Activated CD4-positive, alpha-beta T cell treated with anti-CD3 and anti-CD28 coated beads, Interleukin-2, amount 10 ng/mL, durations not matched to agents 24 days and 14 days (primary cell): ENCODE measurements at regions not wholly inside any gene's neighbourhood (a gene's known extent, or its start where the extent isn't known, plus 50 kb on each side); places are given as distances from the start of the nearest gene placed in this dataset.
"Not testable (repeated sequence)": the region's sequence is repeated elsewhere in the genome, so short reads cannot be mapped to it uniquely, and the experiment has no call there.

ENCODE experiments used
- DNase-seq: peaks from one replicate; pipeline ENCODE4 v3.0.0; 2022
- H3K27ac Mint-ChIP-seq: one replicate; pipeline ENCODE4 v1.8.0; 2022; ENCODE audit warnings: mild to moderate bottlenecking, mixed read lengths
- H3K27me3 Mint-ChIP-seq: one replicate; pipeline ENCODE4 v1.8.0; 2022; ENCODE audit warnings: mixed read lengths
- H3K36me3 Mint-ChIP-seq: one replicate; pipeline ENCODE4 v1.8.0; 2022; ENCODE audit warnings: low read depth, mild to moderate bottlenecking, mixed read lengths
- H3K4me1 Mint-ChIP-seq: one replicate; pipeline ENCODE4 v1.8.0; 2021; ENCODE audit warnings: mixed read lengths
- H3K4me3 Mint-ChIP-seq: one replicate; pipeline ENCODE4 v1.8.0; 2022; ENCODE audit warnings: mild to moderate bottlenecking, moderate library complexity, mixed read lengths
- H3K9me3 Mint-ChIP-seq: one replicate; pipeline ENCODE4 v1.8.0; 2021; ENCODE audit warnings: mixed read lengths
- intact Hi-C: fragments of 100-400 bp; cut with micrococcal nuclease; formaldehyde crosslinking; loops from one replicate; pipeline ENCODE4 v1.15.1; 2023

DNA sequence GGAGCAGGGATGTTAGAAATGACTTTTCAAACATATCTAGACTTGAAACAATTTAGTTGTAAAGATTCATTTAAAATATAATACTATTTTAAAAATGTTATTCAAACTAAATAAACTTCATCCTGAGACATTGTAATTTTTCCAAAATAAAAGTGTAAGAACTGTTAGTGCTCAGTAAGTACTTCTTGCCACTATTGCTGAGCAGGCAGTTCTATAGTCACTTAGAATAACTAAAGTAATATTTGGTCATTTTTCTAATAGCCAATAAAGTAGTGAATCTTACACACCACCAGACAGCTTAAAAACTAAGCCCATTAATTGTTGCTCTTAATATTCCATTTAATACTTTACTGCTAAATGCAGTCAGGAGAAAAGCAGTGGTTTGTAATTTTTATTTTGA lies 1120.0 kb upstream of the CDH10 start:
- intact Hi-C loops, result no loop called here
- no peak overlapping the region for H3K4me3 Mint-ChIP-seq
- no peak overlapping the region for H3K27ac Mint-ChIP-seq

GRCh38 chr5:25763781-25764180 lies 1119.0 kb upstream of the CDH10 start:
- H3K4me3 Mint-ChIP-seq, result no peak overlapping the region
- DNase-seq, result no peak
- no peaks in the 10 kb centered on the region for H3K36me3 Mint-ChIP-seq
- no peak overlapping the region for H3K27ac Mint-ChIP-seq
- intact Hi-C loops, result no loop called here
- no peaks in the 10 kb centered on the region for H3K9me3 Mint-ChIP-seq
- no peaks in the 10 kb centered on the region for H3K27me3 Mint-ChIP-seq
- H3K4me1 Mint-ChIP-seq, result no peaks in the 10 kb centered on the region

More for the DNA sequence above, 1120.0 kb upstream of the CDH10 start:
- Mint-ChIP-seq H3K27me3 (no peaks in the 10 kb centered on the region), H3K4me1 (no peaks in the 10 kb centered on the region), H3K36me3 (no peaks in the 10 kb centered on the region), H3K9me3 (no peaks in the 10 kb centered on the region)
- DNase-seq, result no peak

DNA sequence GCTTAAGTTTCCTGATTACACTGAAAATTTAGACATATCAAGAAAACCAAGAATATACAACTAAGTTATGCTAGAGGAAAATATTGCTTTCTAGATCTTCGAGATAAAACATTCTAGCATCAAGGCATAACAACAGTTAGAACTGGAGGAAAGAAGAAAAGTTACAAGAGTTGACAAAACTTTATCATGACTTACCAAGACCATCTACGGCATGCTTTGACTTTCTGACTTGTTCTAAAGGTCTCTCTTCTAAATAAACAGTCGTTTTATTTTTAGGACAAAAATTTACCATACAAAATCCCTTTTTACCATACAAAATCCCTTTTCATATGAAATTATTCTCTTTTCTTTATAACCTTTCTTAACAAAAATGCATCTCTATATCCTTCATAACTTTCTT lies 1110.1 kb upstream of the CDH10 start:
- no peaks in the 10 kb centered on the region for H3K4me1 Mint-ChIP-seq
- H3K4me3 Mint-ChIP-seq, result no peak overlapping the region
- peaks cover 25% of the 10 kb centered on the region for H3K9me3 Mint-ChIP-seq
- no peak for DNase-seq
- H3K27me3 Mint-ChIP-seq, result no peaks in the 10 kb centered on the region
- intact Hi-C loops, result no loop called here
- H3K27ac Mint-ChIP-seq, result no peak overlapping the region
- H3K36me3 Mint-ChIP-seq, result no peaks in the 10 kb centered on the region

- no peak overlapping the region for H3K27ac Mint-ChIP-seq
- no peaks in the 10 kb centered on the region for H3K4me1 Mint-ChIP-seq
- intact Hi-C loops, result no loop called here
- H3K27me3 Mint-ChIP-seq, result no peaks in the 10 kb centered on the region
- peaks cover 12% of the 10 kb centered on the region for H3K9me3 Mint-ChIP-seq
- no peak overlapping the region for H3K4me3 Mint-ChIP-seq
- H3K36me3 Mint-ChIP-seq, result no peaks in the 10 kb centered on the region
- DNase-seq, result no peak
These were observed 1100.1 kb upstream of the CDH10 start for GRCh38 chr5:25744908-25745307.

DNA sequence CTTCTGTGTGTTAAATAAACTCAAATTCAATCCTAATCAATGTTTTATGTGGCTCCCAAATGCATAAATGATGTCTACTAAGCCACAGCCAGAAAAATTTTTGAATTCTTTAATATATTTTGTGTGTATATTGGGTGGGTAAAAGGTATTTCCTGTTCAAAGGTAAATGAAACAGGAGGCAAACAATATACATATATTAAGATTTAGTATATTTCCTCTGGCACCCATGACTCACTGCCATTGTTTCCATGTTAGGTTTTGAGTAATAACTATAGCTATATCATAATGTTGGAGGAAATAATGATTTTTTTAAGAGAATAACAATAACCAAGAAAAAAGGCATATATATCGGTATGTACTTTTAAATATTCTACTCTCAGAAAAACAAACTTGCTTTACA lies 1071.9 kb upstream of the CDH10 start:
- Mint-ChIP-seq H3K27ac (no peak overlapping the region), H3K36me3 (no peaks in the 10 kb centered on the region), H3K27me3 (no peaks in the 10 kb centered on the region), H3K4me3 (no peak overlapping the region), H3K4me1 (no peaks in the 10 kb centered on the region), H3K9me3 (no peaks in the 10 kb centered on the region)
- intact Hi-C loops, result no loop called here
- no peak for DNase-seq

GRCh38 chr5:25713259-25713658 lies 1068.5 kb upstream of the CDH10 start:
- DNase-seq, result no peak
- Mint-ChIP-seq H3K9me3 (peaks cover 3% of the 10 kb centered on the region), H3K4me3 (no peak overlapping the region), H3K36me3 (no peaks in the 10 kb centered on the region), H3K27me3 (no peaks in the 10 kb centered on the region), H3K27ac (no peak overlapping the region), H3K4me1 (no peaks in the 10 kb centered on the region)
- intact Hi-C loops, result no loop called here

DNA sequence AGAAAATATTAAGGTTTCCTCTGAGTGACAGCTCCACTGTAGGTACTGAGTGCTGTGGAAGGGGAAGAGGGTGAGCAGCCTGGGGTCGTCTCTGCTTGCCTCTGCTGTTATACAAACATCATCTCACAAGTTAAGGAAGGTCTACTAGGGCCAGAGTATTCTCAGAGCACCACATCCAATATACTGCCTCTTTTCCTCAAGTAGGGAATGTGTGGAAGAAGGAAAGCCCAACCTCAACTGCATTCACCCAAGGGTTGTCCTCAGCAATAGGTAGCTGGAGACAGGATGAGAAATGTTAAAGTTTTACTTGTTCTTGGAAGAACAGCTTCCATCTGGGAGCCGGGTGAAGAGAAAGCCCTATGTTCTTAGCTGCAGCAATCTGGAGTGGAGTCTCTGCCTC lies 1062.3 kb upstream of the CDH10 start:
- Mint-ChIP-seq H3K4me3 (no peak overlapping the region), H3K27ac (no peak overlapping the region), H3K4me1 (no peaks in the 10 kb centered on the region), H3K27me3 (no peaks in the 10 kb centered on the region), H3K36me3 (no peaks in the 10 kb centered on the region), H3K9me3 (peaks cover 3% of the 10 kb centered on the region)
- intact Hi-C loops, result no loop called here
- DNase-seq, result no peak

GRCh38 chr5:25701936-25702335 lies 1057.2 kb upstream of the CDH10 start:
- intact Hi-C loops, result no loop called here
- no peak for DNase-seq
- no peaks in the 10 kb centered on the region for H3K9me3 Mint-ChIP-seq
- no peaks in the 10 kb centered on the region for H3K27me3 Mint-ChIP-seq
- H3K4me1 Mint-ChIP-seq, result no peaks in the 10 kb centered on the region
- no peaks in the 10 kb centered on the region for H3K36me3 Mint-ChIP-seq
- H3K4me3 Mint-ChIP-seq, result no peak overlapping the region
- H3K27ac Mint-ChIP-seq, result no peak overlapping the region

DNA sequence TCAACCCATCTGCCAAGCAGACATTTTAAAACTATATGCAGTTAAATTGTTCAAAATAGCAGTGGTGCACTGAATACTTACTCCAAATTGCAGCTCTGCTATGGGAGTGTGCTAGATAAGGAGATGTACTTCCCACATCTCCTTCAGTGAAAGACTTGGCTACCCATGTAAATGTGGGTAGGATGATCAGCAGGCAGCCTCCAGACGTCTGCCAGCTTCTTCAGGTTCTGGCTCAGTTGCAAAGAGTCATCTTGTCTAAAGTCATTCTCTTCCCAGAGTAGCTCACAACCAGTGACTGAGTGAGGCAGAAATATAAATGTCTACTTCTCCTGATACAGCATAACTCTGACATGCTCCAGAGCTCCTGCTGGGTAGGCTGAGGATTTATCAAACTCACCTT lies 1050.0 kb upstream of the CDH10 start:
- H3K27ac Mint-ChIP-seq, result no peak overlapping the region
- no peaks in the 10 kb centered on the region for H3K9me3 Mint-ChIP-seq
- intact Hi-C loops, result no loop called here
- no peak for DNase-seq
- no peaks in the 10 kb centered on the region for H3K27me3 Mint-ChIP-seq
- no peaks in the 10 kb centered on the region for H3K36me3 Mint-ChIP-seq
- no peak overlapping the region for H3K4me3 Mint-ChIP-seq
- H3K4me1 Mint-ChIP-seq, result no peaks in the 10 kb centered on the region

DNA sequence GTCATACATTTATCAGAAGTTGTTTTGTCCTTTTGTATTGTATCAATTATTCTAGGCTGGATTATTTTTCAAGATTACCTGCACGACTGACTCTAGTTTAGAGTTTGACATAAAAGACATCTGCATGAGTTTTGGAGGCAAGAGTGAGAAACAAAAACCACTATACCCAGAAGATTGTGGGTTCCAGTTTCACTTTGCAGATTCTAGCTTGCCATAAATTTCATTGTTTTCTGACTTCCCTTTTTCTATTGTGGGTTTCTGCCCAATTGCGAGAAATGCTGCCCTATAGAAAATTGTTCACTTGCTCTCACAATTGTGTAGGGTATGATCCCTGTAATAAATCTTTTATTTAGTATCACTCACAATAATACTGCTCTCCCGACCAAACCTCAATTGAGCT lies 1043.4 kb upstream of the CDH10 start:
- intact Hi-C loops, result no loop called here
- H3K27ac Mint-ChIP-seq, result no peak overlapping the region
- no peaks in the 10 kb centered on the region for H3K36me3 Mint-ChIP-seq
- H3K4me1 Mint-ChIP-seq, result no peaks in the 10 kb centered on the region
- no peak overlapping the region for H3K4me3 Mint-ChIP-seq
- H3K9me3 Mint-ChIP-seq, result no peaks in the 10 kb centered on the region
- no peak for DNase-seq
- no peaks in the 10 kb centered on the region for H3K27me3 Mint-ChIP-seq

DNA sequence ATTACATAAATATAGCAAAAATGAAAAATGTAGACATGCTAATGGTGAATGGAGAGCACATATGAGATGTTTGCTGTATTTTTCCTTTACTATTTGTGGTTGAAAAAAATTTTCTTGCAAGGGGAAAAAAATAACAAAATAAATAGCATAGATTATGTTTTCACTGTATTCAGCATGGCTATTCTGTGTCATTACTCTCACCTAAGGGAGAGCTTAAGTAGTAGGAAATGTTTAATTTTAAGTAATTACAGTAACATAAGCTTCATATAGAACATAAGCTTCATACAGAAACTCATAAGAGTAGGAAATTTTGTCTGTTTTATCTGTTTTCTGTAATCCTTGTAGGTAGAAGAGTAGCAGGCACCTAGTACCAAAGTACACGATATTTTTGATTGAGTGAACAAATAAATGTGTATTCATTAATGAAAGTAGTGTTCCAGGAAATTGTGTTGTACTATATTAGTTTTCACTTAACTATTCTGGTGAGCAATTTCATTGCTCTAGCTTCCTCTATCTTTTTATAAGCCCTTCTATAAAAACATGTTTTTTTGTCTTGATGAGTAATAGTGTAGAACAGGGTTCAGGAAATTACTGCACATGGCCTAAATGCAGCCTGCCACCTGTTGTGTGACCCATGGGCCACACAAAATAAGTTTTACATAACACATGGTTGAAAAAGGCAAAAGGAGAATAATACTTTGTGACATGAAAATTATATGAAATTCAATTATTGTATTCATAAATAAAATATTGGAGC lies 1025.0 kb upstream of the CDH10 start:
- H3K27ac Mint-ChIP-seq, result no peak overlapping the region

DNA sequence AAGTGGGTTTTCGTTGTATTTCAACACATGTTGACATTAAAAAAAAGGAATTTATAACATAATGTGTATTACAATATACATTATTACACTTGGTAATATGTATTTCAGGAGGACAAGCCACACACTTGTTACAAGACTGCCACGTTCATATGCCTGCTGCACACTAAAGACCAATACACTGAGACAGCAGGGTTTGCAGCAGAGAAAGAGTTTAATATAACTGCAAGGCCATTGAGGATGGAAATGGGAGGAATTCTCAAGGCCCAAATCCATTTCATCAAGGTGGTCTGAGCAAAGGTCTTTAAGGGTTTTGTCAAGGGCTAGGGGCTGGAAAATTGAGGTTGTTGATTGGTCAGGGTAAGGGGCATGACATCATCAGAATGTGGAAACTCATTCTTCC lies 1017.8 kb upstream of the CDH10 start:
- H3K27me3 Mint-ChIP-seq, result no peaks in the 10 kb centered on the region
- peaks cover 5% of the 10 kb centered on the region for H3K9me3 Mint-ChIP-seq
- no peaks in the 10 kb centered on the region for H3K36me3 Mint-ChIP-seq
- no peak overlapping the region for H3K27ac Mint-ChIP-seq
- no peaks in the 10 kb centered on the region for H3K4me1 Mint-ChIP-seq
- no peak overlapping the region for H3K4me3 Mint-ChIP-seq
- intact Hi-C loops, result no loop called here
- DNase-seq, result no peak

More for the DNA sequence above, 1025.0 kb upstream of the CDH10 start:
- Mint-ChIP-seq H3K4me1 (no peaks in the 10 kb centered on the region), H3K27me3 (no peaks in the 10 kb centered on the region), H3K9me3 (no peaks in the 10 kb centered on the region), H3K4me3 (no peak overlapping the region), H3K36me3 (no peaks in the 10 kb centered on the region)
- no peak for DNase-seq
- intact Hi-C loops, result no loop called here

DNA sequence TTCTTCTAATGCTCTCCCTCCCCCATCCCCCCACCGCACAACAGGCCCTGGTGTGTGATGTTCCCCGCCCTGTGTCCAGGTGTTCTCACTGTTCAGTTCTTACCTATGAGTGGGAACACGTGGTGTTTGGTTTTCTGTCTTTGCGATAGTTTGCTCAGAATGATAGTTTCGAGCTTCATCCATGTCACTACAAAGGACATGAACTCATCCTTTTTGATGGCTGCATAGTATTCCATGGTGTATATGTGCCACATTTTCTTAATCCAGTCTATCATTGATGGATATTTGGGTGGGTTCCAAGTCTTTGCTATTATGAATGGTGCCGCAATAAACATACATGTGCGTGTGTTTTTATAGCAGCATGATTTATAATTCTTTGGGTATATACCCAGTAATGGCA lies 1005.5 kb upstream of the CDH10 start:
- H3K9me3 Mint-ChIP-seq, result peaks cover 15% of the 10 kb centered on the region
- H3K27ac Mint-ChIP-seq, intact Hi-C loops, H3K36me3 Mint-ChIP-seq, H3K4me3 Mint-ChIP-seq, H3K4me1 Mint-ChIP-seq, DNase-seq, H3K27me3 Mint-ChIP-seq: not testable (repeated sequence)

DNA sequence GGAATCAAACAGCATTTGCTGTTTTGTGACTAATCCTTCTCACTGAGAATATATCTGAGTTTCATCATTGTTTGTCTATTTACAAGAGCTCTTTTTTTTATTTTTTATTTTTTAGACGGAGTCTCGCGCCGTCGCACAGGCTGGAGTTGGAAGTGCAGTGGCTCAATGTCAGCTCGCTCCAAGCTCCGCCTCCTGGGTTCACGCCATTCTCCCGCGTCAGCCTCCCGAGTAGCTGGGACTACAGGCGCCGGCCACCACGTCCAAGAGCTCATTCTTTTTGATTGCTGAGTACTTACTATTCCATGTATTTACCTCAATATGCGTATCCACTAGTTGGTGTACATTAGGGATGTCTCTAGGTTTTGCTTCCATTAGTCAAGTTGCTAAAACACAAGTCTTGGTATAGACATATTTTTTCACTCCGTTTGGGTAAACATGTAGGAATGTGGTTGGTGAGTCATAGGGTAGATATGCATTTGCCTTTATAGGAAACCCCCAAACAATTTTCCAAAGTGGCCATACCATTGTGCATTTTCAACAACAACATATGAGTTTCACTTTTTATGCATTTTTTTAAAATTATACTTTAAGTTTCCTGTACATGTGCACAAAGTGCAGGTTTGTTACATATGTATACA lies 1005.0 kb upstream of the CDH10 start:
- no peak for DNase-seq
- Mint-ChIP-seq H3K27me3 (no peaks in the 10 kb centered on the region), H3K9me3 (peaks cover 13% of the 10 kb centered on the region), H3K27ac (no peak overlapping the region), H3K4me3 (no peak overlapping the region), H3K4me1 (no peaks in the 10 kb centered on the region), H3K36me3 (no peaks in the 10 kb centered on the region)
- intact Hi-C loops, result no loop called here
